22Rv1 (cell line): ENCODE measurements at regions not wholly inside any gene's neighbourhood (a gene's known extent, or its start where the extent isn't known, plus 50 kb on each side); places are given as distances from the start of the nearest gene placed in this dataset.

Experiments
- CTCF ChIP-seq: fragments of 450-650 bp; IDR thresholded peaks from 2 replicates; pipeline ENCODE4 v1.5.1; 2017; ENCODE audit warnings: mild to moderate bottlenecking
- ZFX ChIP-seq: fragments of 450-650 bp; IDR thresholded peaks from 2 replicates; pipeline ENCODE4 v1.6.1; 2017; ENCODE audit warnings: antibody characterized with exemption, borderline replicate concordance

DNA sequence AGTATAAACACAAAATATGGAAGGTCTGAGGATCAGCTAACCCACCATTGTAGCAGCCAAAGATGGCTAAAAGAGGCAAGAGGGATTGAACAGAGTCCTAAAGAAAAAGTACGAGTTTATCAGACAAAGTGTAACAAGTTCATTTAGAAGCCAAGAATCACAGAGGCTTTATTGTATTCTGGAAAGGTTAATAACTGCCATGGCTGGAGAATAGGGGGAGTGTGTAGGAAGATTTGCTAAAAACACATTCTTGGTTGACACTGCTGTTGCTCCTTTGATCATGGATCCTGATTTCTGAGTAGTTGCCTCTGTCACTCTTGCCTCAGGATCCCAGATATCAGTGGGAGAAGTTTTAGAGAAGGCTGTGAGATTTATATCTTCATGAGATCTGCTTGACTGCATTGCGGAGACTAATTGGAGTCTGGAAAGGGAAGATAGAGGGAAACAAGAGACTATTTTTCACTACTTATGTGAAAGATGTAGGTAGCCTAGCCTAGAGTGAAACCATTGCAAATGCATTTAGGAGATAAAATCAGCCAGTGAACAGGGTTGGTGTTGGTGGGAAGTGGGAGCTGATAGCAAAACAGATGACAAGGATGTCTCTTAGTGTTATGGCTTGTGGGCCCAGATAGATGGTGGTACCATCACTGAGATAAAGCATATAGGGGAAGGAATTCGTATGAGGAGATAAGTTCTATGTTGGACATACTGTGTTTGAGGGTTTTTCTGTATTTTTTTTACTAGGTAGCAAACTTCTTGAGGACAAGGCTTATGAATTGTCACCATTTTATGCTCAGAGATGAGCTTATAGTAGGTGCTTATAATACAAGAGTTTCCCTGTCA lies 402.9 kb upstream of the PDE3A start:
- TF ChIP-seq CTCF = no peak
- no peak for TF ChIP-seq ZFX
